K562 (cell line): ENCODE measurements at regions not wholly inside any gene's neighbourhood (a gene's known extent, or its start where the extent isn't known, plus 50 kb on each side); places are given as distances from the start of the nearest gene placed in this dataset.

ENCODE experiments used
- BRCA1 ChIP-seq, 2 experiments: fragments of 450-650 bp in 1 of 2; sonication (generic) in 1 of 2; formaldehyde crosslinking in 1 of 2; IDR thresholded peaks; 2 replicates each; pipeline versions ENCODE4 v1.5.0 to v1.6.1; 2017 to 2020; ENCODE audit warnings: mild to moderate bottlenecking in 1 of 2, missing genetic modification reagents in 1 of 2
- CCAR2 ChIP-seq: fragments of 200-400 bp; formaldehyde crosslinking; IDR thresholded peaks from 2 replicates; pipeline ENCODE4 v1.6.1; 2017; ENCODE audit warnings: mild to moderate bottlenecking, low read depth, low read length
- CREB5 ChIP-seq: fragments of 250-450 bp; sonication (Bioruptor Pico); IDR thresholded peaks from 2 replicates; pipeline ENCODE4 v1.5.0; 2020; ENCODE audit warnings: mild to moderate bottlenecking
- CTCF ChIP-seq, 3 experiments: IDR thresholded peaks in 2 of 3; conservative IDR thresholded peaks in 1 of 3; 2 replicates each; pipeline ENCODE4 v1.5.1; 2011 to 2012; ENCODE audit warnings: low read length in 3 of 3, mild to moderate bottlenecking in 3 of 3, control low read depth in 2 of 3, improper control_type of control experiment in 1 of 3, inconsistent platforms in 1 of 3, low read depth in 1 of 3, mixed read lengths in 1 of 3, moderate library complexity in 1 of 3; ENCODE audit not compliant: insufficient read depth in 2 of 3
- HBP1 ChIP-seq: fragments of 450-650 bp; formaldehyde crosslinking; IDR thresholded peaks from 2 replicates; pipeline ENCODE4 v1.4.0; 2022; ENCODE audit warnings: missing genetic modification characterization
- HNRNPLL ChIP-seq: fragments of 200-400 bp; formaldehyde crosslinking; IDR thresholded peaks from 2 replicates; pipeline ENCODE4 v1.6.1; 2017; ENCODE audit warnings: low read length, low read depth, mild to moderate bottlenecking; ENCODE audit not compliant: poor library complexity, severe bottlenecking
- MYNN ChIP-seq, 2 experiments: sonication (generic); formaldehyde crosslinking in 1 of 2; IDR thresholded peaks; 2 replicates each; pipeline versions ENCODE4 v1.5.0 to v1.6.1; 2016 to 2020; ENCODE audit warnings: antibody characterized with exemption in 1 of 2, missing genetic modification reagents in 1 of 2
- NFRKB ChIP-seq: fragments of 450-650 bp; IDR thresholded peaks from 2 replicates; pipeline ENCODE4 v1.6.1; 2016; ENCODE audit warnings: low read depth
- STAT5B ChIP-seq: fragments of 250-450 bp; sonication (Bioruptor Pico); IDR thresholded peaks from 2 replicates; pipeline ENCODE4 v1.8.0; 2021; ENCODE audit warnings: mild to moderate bottlenecking, inconsistent platforms
- ZBTB33 ChIP-seq: sonication (generic); formaldehyde crosslinking; IDR thresholded peaks from 2 replicates; pipeline ENCODE4 v1.8.1; 2023; ENCODE audit warnings: mild to moderate bottlenecking, missing genetic modification reagents
- ZNF12 ChIP-seq: sonication (generic); formaldehyde crosslinking; IDR thresholded peaks from 2 replicates; pipeline ENCODE4 v1.4.0; 2020; ENCODE audit warnings: mild to moderate bottlenecking, missing genetic modification reagents
- ZNF274 ChIP-seq: IDR thresholded peaks from 2 replicates; pipeline ENCODE4 v1.6.1; 2011; ENCODE audit warnings: low read depth, mild to moderate bottlenecking, low read length, moderate library complexity, borderline replicate concordance

- TF ChIP-seq HBP1 (CRISPR knock-in tag): no peak
- no peak for TF ChIP-seq NFRKB
- no peak for TF ChIP-seq CCAR2
- no peak for TF ChIP-seq ZBTB33 (CRISPR knock-in tag)
- no peak for TF ChIP-seq STAT5B (CRISPR knock-in tag)
- TF ChIP-seq MYNN (IDR thresholded peaks at IDR 0.05): no peak
- no peak for TF ChIP-seq MYNN (CRISPR knock-in tag; IDR thresholded peaks at IDR 0.05)
- peak in 1 of 3 experiments; percentile 30; a peak in 1 of 6 replicates for TF ChIP-seq CTCF (IDR thresholded peaks at IDR 0.05 in 2 of 3, conservative IDR thresholded peaks at IDR 0.05 in 1 of 3; ENCODE audit: insufficient read depth in 2 of 3, low read depth in 1 of 3, low read length in 3 of 3)
- no peak for TF ChIP-seq ZNF12
- no peak for TF ChIP-seq ZNF274
- TF ChIP-seq BRCA1 (IDR thresholded peaks at IDR 0.05): no peak
- TF ChIP-seq BRCA1 (CRISPR knock-in tag; IDR thresholded peaks at IDR 0.05): no peak
- TF ChIP-seq CREB5 (CRISPR knock-in tag): no peak
- no peak for TF ChIP-seq HNRNPLL
These were observed 59.1 kb upstream of the MED13L start for GRCh38 chr12:116336542-116337065.
